Glomerular visceral epithelial cell (primary cell): ENCODE measurements at regions not wholly inside any gene's neighbourhood (a gene's known extent, or its start where the extent isn't known, plus 50 kb on each side); places are given as distances from the start of the nearest gene placed in this dataset.

Experiments
- DNase-seq: peaks from one replicate; pipeline ENCODE4 v3.0.0-alpha.2; 2016; ENCODE audit errors: extremely low spot score

DNA sequence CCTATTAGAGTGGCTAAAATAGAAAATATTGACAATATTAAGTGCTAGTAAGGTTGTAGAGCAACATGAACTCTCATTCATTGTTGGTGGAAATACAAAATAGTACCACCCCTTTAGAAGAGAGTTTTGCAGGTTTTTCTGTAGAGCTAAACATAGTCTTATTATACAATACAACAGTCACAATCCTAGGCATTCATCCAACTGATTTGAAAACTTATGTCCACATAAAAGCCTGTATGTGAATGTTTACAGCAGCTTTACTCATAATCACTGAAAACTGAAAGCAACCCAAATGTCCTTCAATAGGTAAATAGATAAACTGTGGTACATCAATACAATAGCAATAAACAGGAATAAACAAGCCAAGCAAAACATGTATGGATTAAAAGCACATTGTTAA, 127.2 kb upstream of the PRNP start:
- DNase-seq, result no peak

DNA sequence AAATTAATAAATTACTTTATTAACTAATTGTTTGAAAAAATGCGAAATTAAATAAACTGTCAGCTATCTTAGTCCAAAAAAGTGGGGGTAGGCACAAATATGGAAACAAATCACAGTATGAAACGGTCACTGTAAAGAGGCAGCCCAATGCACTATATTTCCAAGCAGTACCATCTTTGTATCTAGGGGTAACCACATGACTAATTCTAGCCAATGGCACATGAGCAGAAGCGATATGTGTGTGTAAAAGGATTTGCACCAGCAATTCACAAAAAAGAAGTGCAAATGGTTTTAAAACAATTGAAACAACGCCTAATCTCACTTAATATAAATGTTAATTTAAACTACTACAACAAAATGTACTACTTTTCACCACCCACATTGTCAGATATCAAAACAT, 129.5 kb upstream of the PRNP start:
- DNase-seq, result no peak

DNA sequence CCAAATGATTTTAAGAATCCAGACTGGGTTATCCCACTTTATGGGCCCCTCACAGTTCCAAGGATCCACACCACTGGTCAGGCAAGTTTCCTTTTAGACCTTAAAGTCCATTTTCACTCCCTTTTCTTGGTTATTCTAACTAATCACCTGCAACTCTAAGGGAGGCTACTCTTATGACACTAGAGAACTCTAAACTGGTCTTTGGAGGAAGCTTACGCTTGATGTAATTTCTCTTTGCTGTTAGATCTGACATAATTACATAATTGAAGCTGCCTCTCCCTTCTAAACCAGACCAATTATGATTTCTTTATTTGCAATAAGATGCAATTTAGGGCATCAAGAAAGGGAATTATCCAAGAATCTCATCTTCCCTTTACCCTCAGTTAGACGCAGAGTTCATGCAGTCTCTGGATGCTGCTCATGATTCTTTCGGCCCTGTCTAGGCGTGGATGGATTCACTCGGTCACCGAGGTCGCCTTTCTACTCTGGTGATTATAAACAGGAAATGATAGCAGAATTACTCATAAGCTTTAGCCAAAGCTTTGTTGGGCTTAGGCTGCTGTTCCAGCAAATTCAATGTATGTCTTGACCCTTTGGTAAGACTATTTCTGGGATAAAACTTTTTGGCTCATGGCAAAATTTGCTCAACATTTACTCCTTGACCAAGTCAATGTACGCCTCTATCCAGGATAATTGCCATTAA, 130.9 kb upstream of the PRNP start:
- peak; percentile 50 for DNase-seq

DNA sequence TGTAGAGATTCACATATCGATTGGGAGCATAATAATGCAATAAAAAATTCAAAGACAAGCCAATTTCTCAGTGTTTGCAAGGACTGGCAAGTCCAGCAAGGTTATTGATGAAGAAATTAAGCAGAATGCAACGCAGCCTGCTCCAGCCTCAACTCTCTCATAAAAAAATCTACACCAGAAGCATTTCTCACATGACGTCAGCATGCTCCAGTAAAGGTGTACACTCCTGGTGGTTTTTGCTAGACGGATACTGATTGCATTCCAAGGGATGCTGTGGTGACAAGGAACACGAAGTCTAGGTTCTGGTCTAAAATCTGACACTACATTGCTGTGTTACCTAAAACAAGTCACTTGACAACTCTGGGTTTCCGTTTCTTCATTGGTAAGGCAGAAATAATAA, 131.9 kb upstream of the PRNP start:
- no peak for DNase-seq

DNA sequence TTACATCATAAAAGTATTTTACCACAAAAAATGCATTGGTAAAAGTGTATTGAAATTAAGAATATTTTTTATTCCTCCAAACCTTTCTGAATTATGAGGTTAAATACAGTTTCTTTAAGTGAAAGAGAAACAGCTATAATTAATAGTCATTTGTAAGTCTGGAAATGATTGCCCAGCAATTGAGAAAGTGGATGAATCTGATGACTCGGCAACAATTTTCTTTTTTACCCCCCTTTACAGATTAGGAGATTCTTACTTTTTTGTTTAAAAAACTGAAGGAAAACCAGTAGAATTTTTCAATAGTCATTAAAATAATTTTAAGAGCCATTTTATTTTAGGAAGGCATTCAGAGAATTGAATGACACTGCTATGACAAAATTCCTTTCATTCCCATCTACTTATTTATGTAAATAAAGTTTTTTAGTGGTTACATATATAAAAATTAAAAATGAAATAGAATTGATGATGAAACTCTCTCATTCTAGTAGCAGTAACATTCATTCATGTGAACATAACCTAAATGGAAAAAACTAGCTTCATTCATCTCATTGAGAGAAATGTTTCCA, 134.1 kb upstream of the PRNP start:
- no peak for DNase-seq

DNA sequence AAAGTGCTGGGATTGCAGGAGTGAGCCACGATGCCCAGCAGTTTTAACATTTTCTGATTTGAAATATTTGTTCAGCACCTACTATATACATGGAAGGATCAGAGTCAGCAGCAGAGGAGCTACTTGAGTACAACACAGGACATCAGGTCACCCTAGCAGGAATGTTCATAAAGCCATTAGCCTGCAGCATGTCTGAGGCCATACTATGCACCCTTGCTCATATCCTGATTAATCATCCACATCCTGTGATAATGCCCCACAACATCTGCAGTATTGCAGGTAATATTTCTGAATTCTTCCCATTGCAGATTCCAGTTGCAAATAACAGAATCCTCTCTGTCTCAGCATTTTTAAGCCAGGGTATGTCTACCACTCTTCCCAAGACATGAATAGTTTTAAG, 135.5 kb upstream of the PRNP start:
- no peak for DNase-seq

DNA sequence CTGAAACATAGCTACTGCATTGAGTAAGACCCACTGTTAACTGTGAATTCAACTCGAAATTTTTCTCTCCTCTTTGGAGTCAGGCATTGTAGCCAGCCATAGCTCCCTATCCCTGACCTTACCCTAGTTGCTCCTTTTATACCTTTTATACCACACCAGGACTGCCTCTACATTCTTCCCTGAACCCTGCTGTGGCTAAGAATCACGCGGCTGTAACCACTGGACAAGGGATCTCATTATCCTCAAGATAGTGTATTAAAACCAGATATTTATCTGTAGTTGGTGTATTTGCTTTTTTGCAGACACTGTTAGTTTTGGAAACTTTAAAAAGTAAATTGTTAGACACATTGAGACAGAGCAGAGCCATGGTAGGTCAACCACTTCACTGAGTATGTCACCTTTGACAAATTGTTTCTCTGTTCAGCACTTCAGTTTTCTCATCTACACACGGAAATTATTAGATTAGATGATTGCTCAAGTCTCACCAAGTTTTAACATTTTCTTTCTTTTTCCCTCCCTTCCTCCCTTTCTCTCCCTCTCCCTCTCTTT, 136.5 kb upstream of the PRNP start:
- DNase-seq, result no peak

DNA sequence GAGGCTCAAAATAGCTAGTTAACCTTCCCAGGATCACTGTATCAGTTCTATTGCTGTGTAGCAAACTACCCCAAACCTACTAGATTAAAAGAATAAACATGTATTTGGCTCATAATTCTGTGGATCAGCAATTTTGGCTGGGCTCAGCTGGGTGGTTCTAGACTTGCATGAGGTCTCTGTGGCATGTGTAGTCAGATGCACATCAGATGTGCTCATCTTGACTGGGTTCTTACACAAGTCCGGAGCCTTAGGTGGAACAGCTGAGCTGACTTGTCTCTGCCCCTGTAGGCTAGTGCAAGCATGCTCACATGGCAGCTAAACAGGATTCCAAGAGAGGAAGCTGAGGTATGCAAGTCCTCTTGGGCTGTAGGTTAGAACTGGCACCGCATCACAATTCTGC, 137.7 kb upstream of the PRNP start:
- DNase-seq, result no peak

DNA sequence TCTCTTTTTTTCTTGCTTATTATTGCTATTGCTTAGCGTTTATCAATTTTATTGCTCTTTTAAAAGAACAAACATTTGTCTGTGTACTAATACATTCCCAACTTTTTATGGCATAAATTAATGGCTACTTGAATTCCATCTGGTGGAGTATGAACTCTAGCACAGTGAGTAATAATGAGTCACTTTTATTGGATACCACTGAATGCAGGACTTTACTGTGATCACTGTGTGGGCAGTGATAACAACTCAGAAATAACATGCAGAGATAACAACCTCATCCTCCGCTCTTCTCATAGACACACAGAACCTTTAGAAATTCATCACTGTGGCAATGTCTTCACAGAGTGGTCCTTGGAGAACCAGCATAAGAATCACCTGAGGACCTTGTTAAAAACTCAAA, 139.5 kb upstream of the PRNP start:
- DNase-seq, result peak; percentile 60

DNA sequence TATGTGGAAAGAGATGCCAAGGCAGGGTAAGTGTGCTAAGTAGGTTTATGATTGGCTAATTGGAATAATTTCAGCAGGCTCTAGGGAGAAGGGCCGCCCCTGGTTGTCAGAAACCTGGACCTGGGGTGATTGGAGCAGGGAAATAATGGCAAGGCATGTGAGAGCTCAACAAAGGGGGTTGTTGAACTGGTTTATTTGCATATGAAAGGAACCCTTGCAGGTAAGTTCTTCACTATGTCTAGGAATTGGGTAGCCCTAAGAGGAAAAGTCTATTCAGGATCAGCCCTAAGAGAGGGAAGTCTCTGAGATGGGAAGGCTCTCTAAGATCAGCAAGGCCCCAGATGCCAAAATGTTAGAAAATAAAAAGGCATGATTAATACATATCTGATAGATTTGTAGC, 139.9 kb upstream of the PRNP start:
- no peak for DNase-seq

DNA sequence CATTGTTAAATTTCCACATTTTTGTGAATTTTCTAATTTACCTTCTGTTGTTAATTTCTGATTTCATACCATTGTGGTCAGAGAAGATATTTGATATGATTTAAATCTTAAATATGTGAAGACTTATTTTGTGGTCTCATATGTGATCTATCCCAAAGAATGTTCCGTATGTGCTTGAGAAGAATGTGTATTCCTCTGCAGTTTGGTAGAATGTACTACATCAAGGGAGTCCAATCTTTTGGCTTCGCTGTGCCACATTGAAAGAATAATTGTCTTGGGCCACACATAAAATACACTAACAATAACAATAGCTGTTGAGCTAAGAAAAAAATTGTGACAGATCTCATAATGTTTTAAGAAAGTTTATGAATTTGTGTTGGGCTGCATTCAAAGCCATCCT, 140.7 kb upstream of the PRNP start:
- DNase-seq, result no peak

DNA sequence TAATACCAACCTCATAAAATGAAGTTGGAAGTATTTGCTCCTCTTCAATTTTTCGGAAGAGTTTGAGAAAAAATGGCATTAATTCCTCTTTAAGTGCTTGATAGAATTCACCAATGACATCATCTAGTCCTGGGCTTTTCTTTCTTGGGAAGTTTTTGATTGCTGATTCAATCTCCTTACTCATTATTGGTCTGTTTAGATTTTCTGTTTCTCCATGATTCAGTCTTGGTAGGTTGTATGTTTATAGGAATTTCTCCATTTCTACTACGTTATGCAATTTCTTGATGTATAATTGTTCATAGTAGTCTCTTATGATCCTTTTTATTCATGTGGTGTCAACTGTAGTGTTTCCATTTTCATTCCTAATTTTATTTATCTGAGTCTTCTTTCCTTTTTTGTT, 141.5 kb upstream of the PRNP start:
- DNase-seq, result no peak

DNA sequence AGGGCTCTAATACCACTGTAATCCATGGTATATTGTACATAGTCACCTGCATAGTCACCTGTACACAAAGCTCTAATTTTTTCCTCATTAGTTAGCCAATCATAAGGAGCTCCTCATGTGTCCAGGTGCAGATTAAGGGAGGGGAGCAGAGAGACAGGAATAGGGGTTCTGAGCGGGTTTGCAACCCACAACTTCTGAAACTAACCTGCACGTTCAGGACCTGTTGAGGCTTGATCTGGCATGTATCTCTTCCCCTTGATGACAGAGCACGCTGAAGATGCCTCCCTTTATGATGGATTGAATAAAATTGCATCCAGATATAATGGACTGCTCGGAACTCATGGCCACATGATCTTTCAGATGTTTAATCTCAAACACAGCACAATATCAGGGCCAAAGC, 144.0 kb upstream of the PRNP start:
- no peak for DNase-seq

DNA sequence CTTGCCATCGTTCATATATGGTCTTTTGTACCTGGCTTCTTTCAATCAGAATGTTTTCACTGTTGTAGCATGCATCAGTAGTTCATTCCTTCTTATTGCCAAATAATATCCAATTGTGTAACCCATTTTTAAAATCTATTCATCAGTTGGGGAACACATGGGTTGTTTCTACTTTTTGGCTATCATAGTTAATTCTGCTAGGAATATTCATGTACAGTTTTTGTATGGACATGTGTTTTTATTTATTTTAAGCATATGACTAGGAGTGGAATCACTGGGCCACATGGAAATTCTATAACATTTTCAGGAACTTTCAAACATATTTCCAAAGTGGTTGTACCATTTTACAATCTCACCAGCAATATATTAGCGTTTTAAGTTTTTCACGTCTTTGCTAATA, 151.9 kb upstream of the PRNP start:
- DNase-seq, result no peak

DNA sequence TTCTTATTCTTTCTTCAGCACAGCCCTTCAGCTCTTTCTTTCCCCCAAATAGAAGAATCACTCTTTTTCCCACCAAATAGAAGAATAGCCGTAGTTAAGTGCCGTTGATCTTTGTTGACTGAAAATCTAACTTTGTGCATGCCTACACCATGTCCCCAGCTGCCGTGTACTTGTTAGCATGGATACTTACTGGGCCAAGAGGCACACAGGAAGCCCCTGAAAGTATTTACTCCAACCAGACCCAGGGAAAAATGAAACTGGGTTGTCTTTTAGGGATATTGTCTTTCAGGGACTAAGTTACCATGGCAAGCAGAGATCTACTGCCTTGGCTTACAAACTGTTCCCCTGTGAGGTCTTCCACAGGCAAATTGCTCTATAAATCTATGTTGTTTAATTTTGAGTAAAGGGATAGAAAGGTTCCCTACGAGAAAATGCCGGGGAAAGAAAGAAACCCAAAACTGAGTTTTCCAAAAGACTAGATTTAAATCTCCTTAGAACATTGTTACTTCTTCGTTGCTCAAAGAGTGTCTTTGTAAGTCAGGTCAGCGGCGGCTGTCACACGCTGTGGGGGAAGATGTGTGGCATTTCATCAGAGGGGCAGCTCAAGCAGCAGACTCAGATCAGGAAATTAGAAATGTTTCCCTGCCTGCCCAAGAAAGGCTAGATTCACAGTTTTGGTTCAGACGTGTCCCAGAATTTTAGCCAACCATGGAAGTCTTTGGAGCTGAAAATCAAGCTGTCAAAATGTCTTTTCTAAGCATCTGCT, 152.7 kb upstream of the PRNP start:
- no peak for DNase-seq

DNA sequence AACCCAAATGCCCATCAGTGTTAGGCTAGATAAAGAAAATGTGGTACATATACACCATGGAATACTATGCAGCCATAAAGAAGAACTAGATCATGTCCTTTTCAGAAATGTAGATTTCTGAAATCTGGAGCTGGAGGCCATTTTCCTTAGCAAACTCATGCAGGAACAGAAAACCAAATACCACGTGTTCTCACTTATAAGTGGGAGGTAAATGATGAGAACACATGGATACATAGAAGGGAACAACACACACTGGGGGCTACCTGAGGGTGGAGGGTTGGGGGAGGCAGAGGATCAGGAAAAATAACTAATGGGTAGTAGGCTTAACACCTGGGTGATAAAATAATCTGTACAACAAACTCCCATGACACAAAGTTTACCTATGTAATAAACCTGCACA, 153.5 kb upstream of the PRNP start:
- no peak for DNase-seq

DNA sequence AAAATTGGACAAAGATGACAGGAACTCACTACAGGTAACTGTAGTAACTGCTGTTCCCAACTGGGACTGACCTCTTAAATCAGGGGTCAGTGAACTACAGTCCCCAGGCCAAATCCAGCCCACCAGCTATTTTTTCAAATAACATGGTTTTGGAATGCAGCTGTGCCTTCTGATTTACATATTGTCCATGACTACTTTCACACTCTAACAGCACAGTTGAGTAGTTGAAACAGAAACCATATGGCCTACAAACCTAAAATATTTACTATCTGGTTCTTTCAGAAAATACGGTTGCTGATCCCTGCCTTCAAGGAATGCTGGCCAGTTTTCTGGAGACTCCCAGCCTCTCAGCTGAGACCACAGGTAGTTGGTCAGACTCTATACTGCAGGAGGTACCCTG, 161.5 kb upstream of the PRNP start:
- no peak for DNase-seq

DNA sequence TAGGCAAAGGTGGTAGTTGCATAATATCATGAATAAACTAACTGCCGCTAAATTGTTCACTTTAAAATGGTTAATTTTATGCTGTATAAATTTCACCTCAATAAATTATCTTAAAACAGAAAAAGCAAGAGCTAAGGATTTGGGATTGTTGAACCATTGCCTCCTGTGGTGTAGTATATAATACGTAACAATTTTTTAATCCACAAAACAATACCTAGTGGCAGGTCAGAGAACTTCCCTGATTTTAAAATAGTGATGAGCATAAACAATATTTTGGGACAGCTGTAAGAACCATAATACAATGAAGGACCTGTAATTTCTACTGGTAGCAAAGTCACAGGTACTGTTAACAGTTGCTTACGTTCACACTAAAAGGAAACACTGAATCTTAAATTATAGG, 161.9 kb upstream of the PRNP start:
- DNase-seq, result no peak

DNA sequence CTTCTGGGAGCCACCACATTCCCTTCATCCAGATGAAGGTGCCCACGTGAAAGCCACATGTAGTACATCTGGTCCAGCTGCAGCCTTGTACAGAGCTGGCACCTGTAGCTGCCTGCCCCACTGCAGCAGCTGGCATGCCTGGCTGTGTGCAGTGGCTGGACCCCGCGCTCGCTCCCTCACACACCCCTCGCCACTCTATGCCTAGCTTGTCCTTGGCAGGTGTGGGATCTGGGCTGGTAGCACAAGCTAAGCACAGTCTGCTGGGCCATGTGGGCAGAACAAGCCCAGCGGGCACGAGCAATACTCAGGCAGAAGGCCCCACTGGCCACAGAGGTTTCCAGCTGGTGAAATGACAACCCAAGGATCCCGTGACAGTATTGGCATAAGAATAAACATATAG, 163.9 kb upstream of the PRNP start:
- no peak for DNase-seq

DNA sequence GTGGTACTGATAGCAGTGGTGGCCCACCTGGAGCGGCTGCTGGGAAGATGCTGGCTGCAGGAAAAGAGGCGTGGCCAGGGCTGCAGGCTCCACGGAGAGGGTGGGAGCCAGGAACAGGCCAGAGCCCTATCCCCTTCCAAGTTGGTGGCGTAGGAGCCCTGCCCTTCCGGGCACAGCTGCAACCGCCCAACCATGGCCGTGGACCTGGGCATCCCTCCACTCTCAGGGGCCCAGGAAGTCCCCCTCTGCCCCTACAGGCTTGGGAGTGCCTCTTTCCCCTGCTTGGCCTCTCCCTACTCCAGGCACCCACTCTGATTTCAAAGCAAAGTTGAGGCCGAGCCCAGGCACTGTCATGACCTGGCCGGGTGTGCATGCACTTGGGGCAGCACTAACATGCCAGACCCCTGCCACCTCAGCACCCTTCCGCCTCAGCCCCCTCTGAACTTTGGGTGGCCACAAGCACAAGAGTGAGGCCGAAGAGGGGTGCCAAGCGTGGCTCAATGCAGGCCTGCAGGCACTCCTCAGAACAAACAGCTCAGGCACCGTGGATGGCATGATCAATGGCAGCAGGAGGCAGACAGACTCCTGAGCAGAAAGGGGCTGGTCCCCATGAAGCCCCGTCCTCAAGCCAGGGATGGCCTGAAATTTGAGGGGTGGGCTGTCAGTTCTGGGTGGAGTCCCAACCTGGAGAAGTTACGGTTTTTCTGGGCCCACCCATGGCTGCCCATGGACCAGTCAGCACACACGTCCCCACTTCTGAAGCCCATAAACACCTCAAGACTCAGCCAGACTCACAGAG, 164.9 kb upstream of the PRNP start:
- no peak for DNase-seq

DNA sequence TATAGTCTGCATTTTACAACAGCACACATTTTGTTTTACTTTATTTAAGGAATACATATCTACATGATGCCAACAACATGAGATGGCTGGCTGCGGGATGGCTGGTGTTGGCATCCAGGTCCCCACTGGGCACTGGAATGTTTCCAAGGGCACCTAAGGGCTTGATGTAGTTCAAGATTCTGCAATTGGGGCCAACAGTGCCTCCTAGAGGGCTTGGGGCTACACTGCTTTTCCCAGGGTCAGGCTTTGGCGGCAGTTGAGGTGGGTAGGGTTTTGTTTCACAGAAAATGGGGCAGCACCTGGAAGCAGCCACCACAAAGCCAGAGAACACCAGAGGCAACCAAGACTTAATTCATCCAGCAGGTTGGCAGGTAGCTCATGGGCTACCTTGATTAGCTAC, 166.7 kb upstream of the PRNP start:
- no peak for DNase-seq

DNA sequence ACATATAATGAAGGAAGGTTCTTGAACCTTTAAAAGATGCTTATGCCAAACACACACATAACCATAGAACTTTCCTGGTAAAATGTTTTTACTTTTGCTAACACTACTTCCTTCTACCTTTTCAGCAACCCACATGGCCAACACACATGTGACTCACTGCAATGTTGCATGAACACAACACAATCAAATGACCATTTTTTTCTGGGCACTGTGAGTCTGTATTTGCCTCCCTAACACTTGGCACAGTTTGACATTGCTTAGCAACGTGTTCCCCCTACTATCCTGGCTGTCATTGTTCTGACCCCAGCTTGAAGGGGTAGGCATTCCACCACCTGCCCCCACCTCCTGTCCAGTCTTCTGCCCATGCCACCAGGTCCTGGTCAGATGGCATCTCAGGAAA, 169.4 kb upstream of the PRNP start:
- DNase-seq, result no peak
